HEK293T (cell line): ENCODE measurements at regions not wholly inside any gene's neighbourhood (a gene's known extent, or its start where the extent isn't known, plus 50 kb on each side); places are given as distances from the start of the nearest gene placed in this dataset.

Experiments used
- BHLHE40 ChIP-seq: fragments of 450-650 bp; IDR thresholded peaks from 2 replicates; pipeline ENCODE4 v1.6.1; 2016; ENCODE audit warnings: mild to moderate bottlenecking, moderate library complexity, borderline replicate concordance
- FOXM1 ChIP-seq: fragments of 450-650 bp; IDR thresholded peaks from 2 replicates; pipeline ENCODE4 v1.6.1; 2017; ENCODE audit warnings: mild to moderate bottlenecking, borderline replicate concordance

- no peak for TF ChIP-seq BHLHE40
- TF ChIP-seq FOXM1: no peak
These were observed 155.6 kb upstream of the IFNG-AS1 start for GRCh38 chr12:67833602-67834001.
